OCI-LY7 (cell line): ENCODE measurements at regions not wholly inside any gene's neighbourhood (a gene's known extent, or its start where the extent isn't known, plus 50 kb on each side); places are given as distances from the start of the nearest gene placed in this dataset.

Experiments
- BruUV-seq: library from RNA; stranded (reverse); fragments of 400-500 nt; replicated peaks from 2 replicates; lab custom pipeline; 2021; lab: Mats Ljungman, UMichigan
- CTCF ChIA-PET: fragments of 300-600 bp; sonication (Branson Sonifier 250); formaldehyde crosslinking; loops from one replicate; lab custom pipeline; 2022; ENCODE audit warnings: antibody characterized with exemption; ENCODE audit not compliant: unreplicated experiment; lab: Charles Lee
- POLR2A ChIA-PET: fragments of 300-600 bp; sonication (Branson Sonifier 250); formaldehyde crosslinking; loops from one replicate; lab custom pipeline; 2022; ENCODE audit warnings: antibody characterized with exemption; lab: Charles Lee
- DNase-seq: peaks from one replicate; pipeline ENCODE4 v3.0.0-alpha.2; 2015; ENCODE audit warnings: low spot score
- H2AFZ ChIP-seq: fragments of 200-600 bp; sonication (generic), shearing (Covaris generic); 2 replicates; pipeline ENCODE4 v1.6.1; 2014; ENCODE audit warnings: mild to moderate bottlenecking, antibody characterized with exemption, low read length, moderate library complexity
- H3K27ac ChIP-seq: fragments of 200-600 bp; sonication (generic); 2 replicates; pipeline ENCODE4 v1.5.1; 2014; ENCODE audit warnings: mixed run types, low read depth, mild to moderate bottlenecking, moderate library complexity, low read length, inconsistent platforms; ENCODE audit not compliant: poor library complexity, severe bottlenecking
- H3K36me3 ChIP-seq: fragments of 200-600 bp; sonication (generic); 2 replicates; pipeline ENCODE4 v1.6.1; 2014; ENCODE audit warnings: mild to moderate bottlenecking, antibody characterized with exemption, low read length, moderate library complexity, mixed read lengths; ENCODE audit not compliant: insufficient read depth
- H3K4me1 ChIP-seq: fragments of 200-600 bp; sonication (generic); 2 replicates; pipeline ENCODE4 v1.5.1; 2014; ENCODE audit warnings: mild to moderate bottlenecking, low read length; ENCODE audit not compliant: insufficient read depth, poor library complexity, severe bottlenecking
- H3K4me2 ChIP-seq: fragments of 200-600 bp; sonication (generic); 2 replicates; pipeline ENCODE4 v1.6.1; 2014; ENCODE audit warnings: mild to moderate bottlenecking, low read length
- H3K4me3 ChIP-seq: fragments of 200-600 bp; sonication (generic); 2 replicates; pipeline ENCODE4 v1.5.1; 2014; ENCODE audit warnings: mild to moderate bottlenecking, low read depth, low read length; ENCODE audit not compliant: poor library complexity, severe bottlenecking
- H3K79me2 ChIP-seq: fragments of 200-600 bp; sonication (generic); 2 replicates; pipeline ENCODE4 v1.6.1; 2016; ENCODE audit warnings: low read depth, mild to moderate bottlenecking, low read length, moderate library complexity, mixed read lengths; ENCODE audit not compliant: insufficient read depth
- H3K9me2 ChIP-seq: fragments of 200-600 bp; sonication (generic); 2 replicates; pipeline ENCODE4 v1.6.1; 2016; ENCODE audit warnings: mild to moderate bottlenecking, low read length, mixed read lengths; ENCODE audit not compliant: insufficient read depth
- H3K9me3 ChIP-seq: fragments of 200-600 bp; sonication (generic); 2 replicates; pipeline ENCODE4 v1.6.1; 2014; ENCODE audit warnings: mild to moderate bottlenecking, mixed run types, low read length, mixed read lengths
- H4K20me1 ChIP-seq: fragments of 200-600 bp; sonication (generic); 2 replicates; pipeline ENCODE4 v1.6.1; 2014; ENCODE audit warnings: mild to moderate bottlenecking, antibody characterized with exemption, low read length, moderate library complexity, mixed read lengths; ENCODE audit not compliant: insufficient read depth
- EZH2phosphoT487 ChIP-seq: fragments of 200-600 bp; sonication (generic); IDR thresholded peaks from 2 replicates; pipeline ENCODE4 v1.6.1; 2018; ENCODE audit warnings: low read depth, borderline replicate concordance, mild to moderate bottlenecking, mixed run types, antibody characterized with exemption, low read length, moderate library complexity, mixed read lengths
- intact Hi-C: fragments of 100-400 bp; cut with micrococcal nuclease; formaldehyde crosslinking; loops from one replicate; pipeline ENCODE4 v1.10.0; 2022; ENCODE audit not compliant: unreplicated experiment
- TF ChIP-seq, protein P1 (sequence below): fragments of 200-600 bp; sonication (generic); conservative IDR thresholded peaks from 2 replicates; pipeline ENCODE4 v1.5.1; 2014; ENCODE audit warnings: mild to moderate bottlenecking, antibody characterized with exemption, low read length, moderate library complexity, mixed read lengths

- H3K27ac ChIP-seq: no peak overlapping the region
- TF ChIP-seq, protein P1, sequence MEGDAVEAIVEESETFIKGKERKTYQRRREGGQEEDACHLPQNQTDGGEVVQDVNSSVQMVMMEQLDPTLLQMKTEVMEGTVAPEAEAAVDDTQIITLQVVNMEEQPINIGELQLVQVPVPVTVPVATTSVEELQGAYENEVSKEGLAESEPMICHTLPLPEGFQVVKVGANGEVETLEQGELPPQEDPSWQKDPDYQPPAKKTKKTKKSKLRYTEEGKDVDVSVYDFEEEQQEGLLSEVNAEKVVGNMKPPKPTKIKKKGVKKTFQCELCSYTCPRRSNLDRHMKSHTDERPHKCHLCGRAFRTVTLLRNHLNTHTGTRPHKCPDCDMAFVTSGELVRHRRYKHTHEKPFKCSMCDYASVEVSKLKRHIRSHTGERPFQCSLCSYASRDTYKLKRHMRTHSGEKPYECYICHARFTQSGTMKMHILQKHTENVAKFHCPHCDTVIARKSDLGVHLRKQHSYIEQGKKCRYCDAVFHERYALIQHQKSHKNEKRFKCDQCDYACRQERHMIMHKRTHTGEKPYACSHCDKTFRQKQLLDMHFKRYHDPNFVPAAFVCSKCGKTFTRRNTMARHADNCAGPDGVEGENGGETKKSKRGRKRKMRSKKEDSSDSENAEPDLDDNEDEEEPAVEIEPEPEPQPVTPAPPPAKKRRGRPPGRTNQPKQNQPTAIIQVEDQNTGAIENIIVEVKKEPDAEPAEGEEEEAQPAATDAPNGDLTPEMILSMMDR: no peak
- no peak for TF ChIP-seq EZH2phosphoT487
- ChIA-PET CTCF (no interaction called here), POLR2A (no interaction called here)
- intact Hi-C loops: no loop called here
- H3K4me1 ChIP-seq: no peaks in the 10 kb centered on the region
- no peak overlapping the region for H3K4me2 ChIP-seq
- no peaks in the 10 kb centered on the region for H3K36me3 ChIP-seq
- no peaks in the 10 kb centered on the region for H4K20me1 ChIP-seq
- H3K4me3 ChIP-seq: no peak overlapping the region
- BruUV-seq: no TSS peak
- H3K79me2 ChIP-seq: no peaks in the 10 kb centered on the region
- no peak for DNase-seq
- H3K9me2 ChIP-seq: no peaks in the 10 kb centered on the region
- no peak overlapping the region for H2AFZ ChIP-seq
- no peaks in the 10 kb centered on the region for H3K9me3 ChIP-seq
Observed at GRCh38 chr11:34564406-34564805, 50.8 kb upstream of the ELF5 start.

- Histone ChIP-seq H3K9me2 (no peaks in the 10 kb centered on the region), H3K4me3 (no peak overlapping the region), H3K4me1 (no peaks in the 10 kb centered on the region), H2AFZ (no peak overlapping the region), H3K27ac (no peak overlapping the region), H3K36me3 (no peaks in the 10 kb centered on the region), H3K9me3 (no peaks in the 10 kb centered on the region), H4K20me1 (no peaks in the 10 kb centered on the region), H3K4me2 (no peak overlapping the region), H3K79me2 (no peaks in the 10 kb centered on the region)
- no TSS peak for BruUV-seq
- no peak for DNase-seq
- ChIA-PET POLR2A (no interaction called here), CTCF (no interaction called here)
- TF ChIP-seq EZH2phosphoT487: no peak
- TF ChIP-seq, protein P1: no peak
- intact Hi-C loops: no loop called here
Observed at GRCh38 chr11:34564807-34565241, 51.2 kb upstream of the ELF5 start.

GRCh38 chr11:34565417-34566207, 52.0 kb upstream of the ELF5 start:
- intact Hi-C loops: no loop called here
- POLR2A ChIA-PET: no interaction called here
- H4K20me1 ChIP-seq: no peaks in the 10 kb centered on the region
- TF ChIP-seq, protein P1: peak; percentile 72
- no peak for TF ChIP-seq EZH2phosphoT487
- no TSS peak for BruUV-seq
- no peak overlapping the region for H3K4me2 ChIP-seq
- no peak overlapping the region for H3K4me3 ChIP-seq
- CTCF ChIA-PET: no interaction called here
- H3K9me2 ChIP-seq: no peaks in the 10 kb centered on the region
- H3K9me3 ChIP-seq: no peaks in the 10 kb centered on the region
- H3K36me3 ChIP-seq: no peaks in the 10 kb centered on the region
- no peak overlapping the region for H3K27ac ChIP-seq
- H2AFZ ChIP-seq: no peak overlapping the region
- DNase-seq: peak; percentile 5
- H3K79me2 ChIP-seq: no peaks in the 10 kb centered on the region
- no peaks in the 10 kb centered on the region for H3K4me1 ChIP-seq
